HEK293 (cell line): ENCODE measurements at regions not wholly inside any gene's neighbourhood (a gene's known extent, or its start where the extent isn't known, plus 50 kb on each side); places are given as distances from the start of the nearest gene placed in this dataset.
"Not testable (repeated sequence)": the region's sequence is repeated elsewhere in the genome, so short reads cannot be mapped to it uniquely, and the experiment has no call there.

Experiments
- CTCF ChIA-PET: fragments of 350-600 bp; formaldehyde crosslinking; extraction: SDS; loops from one replicate; lab custom pipeline; 2021; ENCODE audit warnings: antibody characterized with exemption; lab: Yijun Ruan, JAX
- POLR2A ChIA-PET: fragments of 300-600 bp; formaldehyde crosslinking; extraction: SDS; loops from one replicate; lab custom pipeline; 2020; ENCODE audit warnings: antibody characterized with exemption, inconsistent platforms; lab: Yijun Ruan, JAX
- H3K27ac ChIP-seq: fragments of 200-500 bp; sonication (Bioruptor generic); 2 replicates; pipeline ENCODE4 v1.5.1; 2014; ENCODE audit warnings: low read depth, low read length, control low read depth, inconsistent platforms; ENCODE audit errors: extremely low read depth
- H3K36me3 ChIP-seq, 2 experiments: fragments of 200-500 bp in 1 of 2; sonication (Bioruptor generic) in 1 of 2; 1 replicate in 1 of 2; 2 replicates in 1 of 2; pipeline ENCODE4 v1.5.1; 2014 to 2017; ENCODE audit warnings: inconsistent platforms in 2 of 2, low read length in 2 of 2; ENCODE audit not compliant: control insufficient read depth in 2 of 2, insufficient read depth in 1 of 2
- H3K4me1 ChIP-seq: fragments of 200-500 bp; sonication (Bioruptor generic); 2 replicates; pipeline ENCODE4 v1.5.1; 2014; ENCODE audit warnings: mild to moderate bottlenecking, low read length, inconsistent platforms; ENCODE audit not compliant: control insufficient read depth, insufficient read depth
- H3K4me3 ChIP-seq: 2 replicates; pipeline ENCODE4 v1.5.1; 2011; ENCODE audit warnings: low read depth, mild to moderate bottlenecking, control low read depth, low read length, moderate library complexity
- H3K9me3 ChIP-seq: fragments of 200-500 bp; sonication (Bioruptor generic); 2 replicates; pipeline ENCODE4 v1.5.1; 2014; ENCODE audit warnings: low read depth, low read length, inconsistent platforms; ENCODE audit not compliant: control insufficient read depth, insufficient read depth
- GLI2 ChIP-seq: fragments of 450-650 bp; formaldehyde crosslinking; IDR thresholded peaks from 2 replicates; pipeline ENCODE4; 2017; ENCODE audit warnings: missing biosample characterization, missing genetic modification characterization, low read depth, borderline replicate concordance
- MYNN ChIP-seq: fragments of 450-650 bp; formaldehyde crosslinking; IDR thresholded peaks from 2 replicates; pipeline ENCODE4 v1.5.1; 2016; ENCODE audit warnings: missing biosample characterization, missing genetic modification characterization, borderline replicate concordance
- REPIN1 ChIP-seq: fragments of 450-650 bp; formaldehyde crosslinking; IDR thresholded peaks from 2 replicates; pipeline ENCODE4 v1.5.1; 2017; ENCODE audit warnings: missing biosample characterization, missing genetic modification characterization, low read depth
- ZBTB20 ChIP-seq: fragments of 450-650 bp; formaldehyde crosslinking; IDR thresholded peaks from 2 replicates; pipeline ENCODE4 v1.5.1; 2016; ENCODE audit warnings: missing biosample characterization, missing genetic modification characterization
- ZBTB48 ChIP-seq: fragments of 450-650 bp; formaldehyde crosslinking; IDR thresholded peaks from 2 replicates; pipeline ENCODE4 v1.5.1; 2016; ENCODE audit warnings: missing biosample characterization, missing genetic modification characterization
- ZNF202 ChIP-seq: fragments of 450-650 bp; formaldehyde crosslinking; IDR thresholded peaks from 2 replicates; pipeline ENCODE4 v1.5.1; 2016; ENCODE audit warnings: missing biosample characterization, missing genetic modification characterization, borderline replicate concordance
- ZNF239 ChIP-seq: fragments of 450-650 bp; formaldehyde crosslinking; IDR thresholded peaks from 2 replicates; pipeline ENCODE4 v1.5.1; 2016; ENCODE audit warnings: missing biosample characterization, missing genetic modification characterization
- ZNF292 ChIP-seq: fragments of 450-650 bp; formaldehyde crosslinking; IDR thresholded peaks from 2 replicates; pipeline ENCODE4 v1.5.1; 2016; ENCODE audit warnings: low read depth, missing biosample characterization, missing genetic modification characterization, borderline replicate concordance
- ZNF48 ChIP-seq: fragments of 450-650 bp; formaldehyde crosslinking; IDR thresholded peaks from 2 replicates; pipeline ENCODE4 v1.5.1; 2016; ENCODE audit warnings: missing biosample characterization, missing genetic modification characterization
- ZNF600 ChIP-seq: fragments of 450-650 bp; formaldehyde crosslinking; IDR thresholded peaks from 2 replicates; pipeline ENCODE4 v1.5.1; 2016; ENCODE audit warnings: missing biosample characterization, missing genetic modification characterization
- ZNF610 ChIP-seq: fragments of 450-650 bp; formaldehyde crosslinking; IDR thresholded peaks from 2 replicates; pipeline ENCODE4 v1.5.1; 2016; ENCODE audit warnings: missing biosample characterization, missing genetic modification characterization, borderline replicate concordance
- ZNF830 ChIP-seq: fragments of 450-650 bp; IDR thresholded peaks from 2 replicates; pipeline ENCODE4 v1.5.0; 2018; ENCODE audit warnings: missing biosample characterization, missing genetic modification characterization, low read depth, mild to moderate bottlenecking, moderate library complexity
- TF ChIP-seq, protein P1 (sequence below): fragments of 450-650 bp; formaldehyde crosslinking; IDR thresholded peaks from 2 replicates; pipeline ENCODE4 v1.5.1; 2017; ENCODE audit warnings: missing biosample characterization, missing genetic modification characterization
- TF ChIP-seq, protein P2 (sequence below): fragments of 450-650 bp; IDR thresholded peaks from 2 replicates; pipeline ENCODE4 v1.5.1; 2018; ENCODE audit warnings: missing biosample characterization, missing genetic modification characterization
- TF ChIP-seq, protein P3 (sequence below): fragments of 450-650 bp; formaldehyde crosslinking; conservative IDR thresholded peaks from 2 replicates; pipeline ENCODE4 v1.5.1; 2016; ENCODE audit warnings: low read depth, missing biosample characterization, missing genetic modification characterization
- TF ChIP-seq, protein P4 (sequence below): fragments of 450-650 bp; formaldehyde crosslinking; IDR thresholded peaks from 2 replicates; pipeline ENCODE4 v1.5.1; 2016; ENCODE audit warnings: missing biosample characterization, missing genetic modification characterization
- TF ChIP-seq, protein P5 (sequence below): fragments of 450-650 bp; formaldehyde crosslinking; IDR thresholded peaks from 2 replicates; pipeline ENCODE4 v1.5.1; 2016; ENCODE audit warnings: missing biosample characterization, missing genetic modification characterization

DNA sequence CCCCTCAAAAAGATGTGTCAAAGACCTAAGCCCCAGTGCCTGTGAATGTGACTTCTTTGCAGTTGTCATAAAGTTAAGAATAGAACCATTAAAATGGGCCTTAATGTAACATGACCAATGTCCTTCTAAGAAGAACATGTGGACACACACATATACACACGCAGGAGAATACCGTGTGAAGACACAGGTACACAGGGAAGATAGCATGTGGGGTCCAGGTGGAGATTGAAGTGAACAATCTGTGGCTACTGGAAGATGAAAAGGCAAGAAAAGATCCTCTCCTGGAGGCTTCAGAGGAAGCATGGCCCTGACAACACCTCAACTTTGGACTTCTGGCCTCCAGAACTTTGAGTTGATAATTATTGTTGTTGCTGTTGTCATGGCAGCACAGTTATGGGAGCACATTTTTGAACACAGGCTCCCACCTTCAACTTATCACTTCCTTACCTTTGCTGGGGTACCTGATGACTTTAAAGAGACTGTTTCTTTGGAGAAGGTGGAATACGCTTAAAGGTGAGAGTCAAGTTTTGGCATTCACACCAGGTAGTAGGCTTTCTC is 123.5 kb upstream of the ADCY2 start:
- TF ChIP-seq ZNF610 (no peak), ZNF48 (tag by site-specific recombination) (no peak), MYNN (tag by site-specific recombination) (no peak), ZBTB20 (no peak), ZNF202 (tag by site-specific recombination) (no peak), ZNF830 (no peak), REPIN1 (no peak), ZBTB48 (tag by site-specific recombination) (no peak), ZNF600 (tag by site-specific recombination) (no peak), GLI2 (tag by site-specific recombination) (no peak), ZNF239 (tag by site-specific recombination) (no peak)
- TF ChIP-seq, protein P1, sequence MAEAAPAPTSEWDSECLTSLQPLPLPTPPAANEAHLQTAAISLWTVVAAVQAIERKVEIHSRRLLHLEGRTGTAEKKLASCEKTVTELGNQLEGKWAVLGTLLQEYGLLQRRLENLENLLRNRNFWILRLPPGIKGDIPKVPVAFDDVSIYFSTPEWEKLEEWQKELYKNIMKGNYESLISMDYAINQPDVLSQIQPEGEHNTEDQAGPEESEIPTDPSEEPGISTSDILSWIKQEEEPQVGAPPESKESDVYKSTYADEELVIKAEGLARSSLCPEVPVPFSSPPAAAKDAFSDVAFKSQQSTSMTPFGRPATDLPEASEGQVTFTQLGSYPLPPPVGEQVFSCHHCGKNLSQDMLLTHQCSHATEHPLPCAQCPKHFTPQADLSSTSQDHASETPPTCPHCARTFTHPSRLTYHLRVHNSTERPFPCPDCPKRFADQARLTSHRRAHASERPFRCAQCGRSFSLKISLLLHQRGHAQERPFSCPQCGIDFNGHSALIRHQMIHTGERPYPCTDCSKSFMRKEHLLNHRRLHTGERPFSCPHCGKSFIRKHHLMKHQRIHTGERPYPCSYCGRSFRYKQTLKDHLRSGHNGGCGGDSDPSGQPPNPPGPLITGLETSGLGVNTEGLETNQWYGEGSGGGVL (tag by site-specific recombination), result no peak
- TF ChIP-seq, protein P2, sequence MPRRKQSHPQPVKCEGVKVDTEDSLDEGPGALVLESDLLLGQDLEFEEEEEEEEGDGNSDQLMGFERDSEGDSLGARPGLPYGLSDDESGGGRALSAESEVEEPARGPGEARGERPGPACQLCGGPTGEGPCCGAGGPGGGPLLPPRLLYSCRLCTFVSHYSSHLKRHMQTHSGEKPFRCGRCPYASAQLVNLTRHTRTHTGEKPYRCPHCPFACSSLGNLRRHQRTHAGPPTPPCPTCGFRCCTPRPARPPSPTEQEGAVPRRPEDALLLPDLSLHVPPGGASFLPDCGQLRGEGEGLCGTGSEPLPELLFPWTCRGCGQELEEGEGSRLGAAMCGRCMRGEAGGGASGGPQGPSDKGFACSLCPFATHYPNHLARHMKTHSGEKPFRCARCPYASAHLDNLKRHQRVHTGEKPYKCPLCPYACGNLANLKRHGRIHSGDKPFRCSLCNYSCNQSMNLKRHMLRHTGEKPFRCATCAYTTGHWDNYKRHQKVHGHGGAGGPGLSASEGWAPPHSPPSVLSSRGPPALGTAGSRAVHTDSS, result no peak
- TF ChIP-seq, protein P3, sequence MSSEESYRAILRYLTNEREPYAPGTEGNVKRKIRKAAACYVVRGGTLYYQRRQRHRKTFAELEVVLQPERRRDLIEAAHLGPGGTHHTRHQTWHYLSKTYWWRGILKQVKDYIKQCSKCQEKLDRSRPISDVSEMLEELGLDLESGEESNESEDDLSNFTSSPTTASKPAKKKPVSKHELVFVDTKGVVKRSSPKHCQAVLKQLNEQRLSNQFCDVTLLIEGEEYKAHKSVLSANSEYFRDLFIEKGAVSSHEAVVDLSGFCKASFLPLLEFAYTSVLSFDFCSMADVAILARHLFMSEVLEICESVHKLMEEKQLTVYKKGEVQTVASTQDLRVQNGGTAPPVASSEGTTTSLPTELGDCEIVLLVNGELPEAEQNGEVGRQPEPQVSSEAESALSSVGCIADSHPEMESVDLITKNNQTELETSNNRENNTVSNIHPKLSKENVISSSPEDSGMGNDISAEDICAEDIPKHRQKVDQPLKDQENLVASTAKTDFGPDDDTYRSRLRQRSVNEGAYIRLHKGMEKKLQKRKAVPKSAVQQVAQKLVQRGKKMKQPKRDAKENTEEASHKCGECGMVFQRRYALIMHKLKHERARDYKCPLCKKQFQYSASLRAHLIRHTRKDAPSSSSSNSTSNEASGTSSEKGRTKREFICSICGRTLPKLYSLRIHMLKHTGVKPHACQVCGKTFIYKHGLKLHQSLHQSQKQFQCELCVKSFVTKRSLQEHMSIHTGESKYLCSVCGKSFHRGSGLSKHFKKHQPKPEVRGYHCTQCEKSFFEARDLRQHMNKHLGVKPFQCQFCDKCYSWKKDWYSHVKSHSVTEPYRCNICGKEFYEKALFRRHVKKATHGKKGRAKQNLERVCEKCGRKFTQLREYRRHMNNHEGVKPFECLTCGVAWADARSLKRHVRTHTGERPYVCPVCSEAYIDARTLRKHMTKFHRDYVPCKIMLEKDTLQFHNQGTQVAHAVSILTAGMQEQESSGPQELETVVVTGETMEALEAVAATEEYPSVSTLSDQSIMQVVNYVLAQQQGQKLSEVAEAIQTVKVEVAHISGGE, result no peak
- TF ChIP-seq, protein P4, sequence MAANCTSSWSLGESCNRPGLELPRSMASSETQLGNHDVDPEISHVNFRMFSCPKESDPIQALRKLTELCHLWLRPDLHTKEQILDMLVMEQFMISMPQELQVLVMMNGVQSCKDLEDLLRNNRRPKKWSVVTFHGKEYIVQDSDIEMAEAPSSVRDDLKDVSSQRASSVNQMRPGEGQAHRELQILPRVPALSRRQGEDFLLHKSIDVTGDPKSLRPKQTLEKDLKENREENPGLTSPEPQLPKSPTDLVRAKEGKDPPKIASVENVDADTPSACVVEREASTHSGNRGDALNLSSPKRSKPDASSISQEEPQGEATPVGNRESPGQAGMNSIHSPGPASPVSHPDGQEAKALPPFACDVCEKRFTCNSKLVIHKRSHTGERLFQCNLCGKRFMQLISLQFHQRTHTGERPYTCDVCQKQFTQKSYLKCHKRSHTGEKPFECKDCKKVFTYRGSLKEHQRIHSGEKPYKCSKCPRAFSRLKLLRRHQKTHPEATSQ (tag by site-specific recombination), result no peak
- TF ChIP-seq, protein P5, sequence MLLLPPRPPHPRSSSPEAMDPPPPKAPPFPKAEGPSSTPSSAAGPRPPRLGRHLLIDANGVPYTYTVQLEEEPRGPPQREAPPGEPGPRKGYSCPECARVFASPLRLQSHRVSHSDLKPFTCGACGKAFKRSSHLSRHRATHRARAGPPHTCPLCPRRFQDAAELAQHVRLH, result no peak
- TF ChIP-seq, all 188 proteins: peak for 0
- H3K4me3 ChIP-seq, result no peak overlapping the region
- CTCF ChIA-PET, result interaction anchor here (0.5 kb wide), 1 partner anchor 120 kb away, joined by 3 read pairs; no protein-coding TSS in a partner anchor
- POLR2A ChIA-PET, result no interaction called here
- H3K4me1 ChIP-seq, result no peaks in the 10 kb centered on the region
- H3K27ac ChIP-seq, result no peak overlapping the region
- H3K36me3 ChIP-seq, result no peaks in the 10 kb centered on the region
- H3K9me3 ChIP-seq, result no peaks in the 10 kb centered on the region

DNA sequence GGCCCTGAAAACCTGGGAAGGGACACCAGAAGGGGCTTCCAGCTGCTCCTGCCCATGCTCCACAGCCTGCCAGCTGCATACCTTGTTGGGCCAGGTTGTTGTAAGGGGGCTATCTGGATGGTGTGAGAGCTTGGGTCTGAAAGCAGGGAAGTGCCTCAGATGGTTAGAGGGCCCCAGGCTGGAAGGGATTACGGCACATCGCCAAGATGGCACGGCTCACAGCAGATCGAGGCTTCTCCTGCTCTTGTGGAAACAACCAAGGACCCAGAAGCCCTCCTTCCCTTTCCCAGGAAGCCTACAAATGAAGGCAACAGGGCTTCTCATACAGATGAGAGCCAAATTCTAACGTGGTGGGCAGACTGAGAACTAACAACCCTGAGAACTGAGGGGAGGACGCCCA is 121.7 kb upstream of the ADCY2 start:
- Histone ChIP-seq H3K4me1 (no peaks in the 10 kb centered on the region), H3K36me3 (no peaks in the 10 kb centered on the region), H3K27ac (no peak overlapping the region), H3K9me3 (no peaks in the 10 kb centered on the region), H3K4me3 (no peak overlapping the region)
- ChIA-PET CTCF (no interaction called here), POLR2A (no interaction called here)
- TF ChIP-seq ZNF292 (tag by site-specific recombination), result no peak

DNA sequence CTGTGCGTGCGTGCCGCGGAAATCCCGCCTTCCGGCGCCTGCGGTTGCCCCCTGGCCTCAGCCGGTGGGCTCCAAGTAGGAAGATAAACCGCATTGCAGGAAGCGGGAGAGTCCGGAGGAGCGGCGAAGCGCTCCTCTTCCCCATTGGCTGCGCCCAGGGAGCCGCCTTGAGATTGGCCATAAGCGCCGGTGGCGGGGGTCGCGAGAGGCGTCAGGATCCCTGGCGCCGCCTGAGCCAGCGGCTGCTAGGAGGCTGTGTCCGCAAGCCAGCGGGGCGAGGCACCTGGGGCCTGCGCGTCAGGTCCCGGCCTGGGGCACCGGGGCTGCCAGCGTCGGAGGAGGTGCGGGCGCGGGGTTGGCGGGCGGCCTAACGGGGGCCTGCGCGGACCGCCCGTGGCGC is 106.3 kb upstream of the ADCY2 start:
- CTCF ChIA-PET, result interaction anchor here (0.6 kb wide), 1 partner anchor 108 kb away, joined by 3 read pairs; no protein-coding TSS in a partner anchor
- H3K9me3 ChIP-seq, POLR2A ChIA-PET: not testable (repeated sequence)

DNA sequence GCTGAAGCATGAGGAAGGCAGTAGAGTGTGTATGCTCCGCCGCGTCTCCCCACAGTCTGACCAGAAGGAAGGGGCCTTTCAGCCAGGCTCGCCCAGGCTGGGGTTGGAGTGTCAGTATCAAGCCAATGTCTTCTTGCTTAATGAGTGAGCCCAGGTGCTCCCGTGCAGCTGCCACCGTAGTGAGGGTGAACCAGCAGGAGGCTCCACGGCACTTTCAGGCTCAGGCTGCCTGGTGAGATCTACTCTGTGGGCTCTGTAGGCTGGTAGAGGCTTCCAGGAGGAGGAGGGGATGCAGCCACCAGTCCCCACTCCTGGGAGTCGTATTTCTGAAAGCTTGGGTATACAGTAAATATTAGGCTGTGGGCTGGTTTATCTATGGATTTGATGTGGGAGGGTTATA is 98.1 kb upstream of the ADCY2 start:
- H3K36me3 ChIP-seq, CTCF ChIA-PET, H3K4me3 ChIP-seq, POLR2A ChIA-PET, H3K27ac ChIP-seq, H3K9me3 ChIP-seq, H3K4me1 ChIP-seq: not testable (repeated sequence)

More for the DNA sequence above, 106.3 kb upstream of the ADCY2 start:
- H3K36me3 ChIP-seq, H3K27ac ChIP-seq, H3K4me3 ChIP-seq, H3K4me1 ChIP-seq: not testable (repeated sequence)

DNA sequence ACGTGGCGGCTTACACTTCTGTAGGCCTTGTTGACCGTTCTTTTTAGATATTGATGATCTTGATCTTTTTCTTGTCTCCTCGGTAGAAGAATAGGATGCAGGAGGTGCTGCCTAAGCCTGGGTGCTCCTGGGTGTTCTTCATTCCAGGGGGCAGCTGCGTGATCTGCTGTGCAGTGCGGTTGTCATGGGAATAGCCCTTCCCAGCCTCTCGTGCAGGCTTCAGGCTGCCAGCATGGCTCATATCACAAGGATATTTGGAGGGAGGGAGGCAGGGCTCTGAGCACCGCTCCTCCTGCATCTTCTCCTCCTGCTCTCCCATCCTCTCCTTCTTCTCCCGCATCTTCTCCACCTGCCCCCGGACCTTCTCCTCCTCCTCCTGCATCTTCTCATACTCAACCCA is 96.2 kb upstream of the ADCY2 start:
- POLR2A ChIA-PET, CTCF ChIA-PET, H3K4me1 ChIP-seq, H3K9me3 ChIP-seq, H3K4me3 ChIP-seq, H3K27ac ChIP-seq, H3K36me3 ChIP-seq: not testable (repeated sequence)
